ENCODE measurements at regions not wholly inside any gene's neighbourhood (a gene's known extent, or its start where the extent isn't known, plus 50 kb on each side); places are given as distances from the start of the nearest gene placed in this dataset.

DNA sequence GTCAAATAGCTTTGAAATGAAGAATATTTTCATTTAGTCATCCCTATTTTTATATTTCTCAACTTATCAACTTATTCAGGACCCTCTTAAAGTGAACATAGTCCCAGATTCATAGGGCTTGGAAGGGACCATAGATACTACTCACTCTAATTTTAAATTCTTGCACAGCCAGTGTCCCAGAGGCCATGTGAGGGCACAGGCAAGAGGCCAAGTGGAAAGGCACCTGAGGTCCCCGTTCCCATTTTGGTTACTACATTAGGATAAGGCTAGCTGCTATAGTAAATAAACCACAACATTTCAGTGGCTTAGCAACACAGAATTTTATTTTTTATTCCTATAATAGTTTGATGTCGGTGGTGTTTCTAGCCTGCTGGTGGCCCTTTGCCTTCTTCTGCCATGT, 227.8 kb downstream of the SPTSSA start:
- Histone ChIP-seq H3K27me3 (no peaks in the 10 kb centered on the region), H3K4me2 (no peak overlapping the region), H3K36me3 (no peaks in the 10 kb centered on the region), H3K27ac (no peak overlapping the region), H3K9ac (no peak overlapping the region), H3K4me3 (no peak overlapping the region), H3K4me1 (no peaks in the 10 kb centered on the region), H4K20me1 (no peaks in the 10 kb centered on the region), H3K9me3 (replicated peaks in 1 of 11) (no peaks in the 10 kb centered on the region)
- TF ChIP-seq Cebpa-rat (IDR thresholded peaks at IDR 0.05): no peak

- Histone ChIP-seq H4K20me1 (no peaks in the 10 kb centered on the region), H3K4me3 (no peak overlapping the region), H3K9me3 (replicated peaks in 1 of 11) (no peaks in the 10 kb centered on the region), H3K27me3 (no peaks in the 10 kb centered on the region; a peak in 1 of 22 replicates), H3K4me1 (no peaks in the 10 kb centered on the region), H3K27ac (no peak overlapping the region), H3K4me2 (no peak overlapping the region), H3K9ac (no peak overlapping the region), H3K36me3 (no peaks in the 10 kb centered on the region)
- TF ChIP-seq Cebpa-rat (IDR thresholded peaks at IDR 0.05): no peak
Observed at GRCh38 chr14:34233619-34234018, 228.4 kb downstream of the SPTSSA start.

DNA sequence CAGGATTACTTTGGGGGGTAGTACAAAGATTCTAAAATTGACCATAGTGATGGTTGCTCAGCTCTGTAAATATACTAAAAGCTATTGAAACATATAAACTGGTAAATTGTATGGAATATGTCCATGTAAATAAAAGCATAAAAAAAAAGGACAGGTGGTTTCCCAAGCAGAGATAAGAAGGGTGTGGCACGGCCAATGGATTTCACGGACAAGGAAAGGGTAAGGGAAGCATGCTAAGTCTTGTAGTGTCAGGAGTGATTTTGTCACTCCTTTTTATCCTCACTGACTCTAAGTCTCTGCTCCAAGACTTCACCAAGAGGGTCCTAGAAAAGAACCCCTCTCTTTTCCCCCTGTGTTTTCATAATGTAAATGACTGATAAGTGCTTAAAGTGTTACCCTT, 229.2 kb downstream of the SPTSSA start:
- no peak for TF ChIP-seq Cebpa-rat (IDR thresholded peaks at IDR 0.05)
- Histone ChIP-seq H3K4me3 (no peak overlapping the region), H3K4me1 (no peaks in the 10 kb centered on the region), H3K9ac (no peak overlapping the region), H3K27ac (no peak overlapping the region), H3K4me2 (no peak overlapping the region), H3K27me3 (peaks cover 0 to 2% (median 0%) of the 10 kb centered on the region in 11 experiments; a peak in 2 of 22 replicates), H3K36me3 (no peaks in the 10 kb centered on the region), H4K20me1 (no peaks in the 10 kb centered on the region), H3K9me3 (replicated peaks in 1 of 11) (no peaks in the 10 kb centered on the region)

- Histone ChIP-seq H4K20me1 (no peaks in the 10 kb centered on the region), H3K4me1 (no peaks in the 10 kb centered on the region), H3K27ac (no peak overlapping the region), H3K27me3 (peaks cover 0 to 5% (median 0%) of the 10 kb centered on the region in 11 experiments; a peak in 2 of 22 replicates), H3K4me2 (no peak overlapping the region), H3K9me3 (replicated peaks in 1 of 11) (no peaks in the 10 kb centered on the region), H3K36me3 (no peaks in the 10 kb centered on the region), H3K4me3 (no peak overlapping the region), H3K9ac (no peak overlapping the region)
- no peak for TF ChIP-seq Cebpa-rat (IDR thresholded peaks at IDR 0.05)
Observed at GRCh38 chr14:34231626-34232025, 230.4 kb downstream of the SPTSSA start.

- H3K4me1 ChIP-seq: no peaks in the 10 kb centered on the region
- no peak overlapping the region for H3K4me3 ChIP-seq
- H3K9me3 ChIP-seq (replicated peaks in 1 of 11): no peaks in the 10 kb centered on the region
- no peak overlapping the region for H3K27ac ChIP-seq
- H3K9ac ChIP-seq: no peak overlapping the region
- H4K20me1 ChIP-seq: no peaks in the 10 kb centered on the region
- peaks cover 0 to 6% (median 0%) of the 10 kb centered on the region in 11 experiments; a peak in 3 of 22 replicates for H3K27me3 ChIP-seq
- TF ChIP-seq Cebpa-rat (IDR thresholded peaks at IDR 0.05): no peak
- no peak overlapping the region for H3K4me2 ChIP-seq
- H3K36me3 ChIP-seq: no peaks in the 10 kb centered on the region
Observed at GRCh38 chr14:34229140-34229539, 232.9 kb downstream of the SPTSSA start.

DNA sequence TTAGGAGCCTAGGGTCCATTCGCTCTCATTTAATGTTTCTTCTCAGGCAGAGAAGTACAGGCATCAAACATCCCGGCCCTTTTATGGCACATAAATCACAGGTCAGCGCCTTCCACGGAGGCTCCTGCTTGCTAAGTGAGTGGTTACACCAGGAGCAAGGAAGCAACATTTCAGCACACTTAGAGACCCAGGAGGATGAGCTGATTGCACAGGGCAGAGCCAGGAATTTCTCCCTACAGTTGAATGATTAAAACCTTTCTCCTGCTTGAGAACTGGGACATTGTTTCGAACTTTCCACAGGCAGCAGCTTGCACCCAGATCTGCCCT, 233.4 kb downstream of the SPTSSA start:
- no peak overlapping the region for H3K27ac ChIP-seq
- H3K4me1 ChIP-seq: no peaks in the 10 kb centered on the region
- H3K27me3 ChIP-seq: peaks cover 0 to 11% (median 0%) of the 10 kb centered on the region in 11 experiments; a peak in 3 of 22 replicates
- no peak overlapping the region for H3K9ac ChIP-seq
- no peaks in the 10 kb centered on the region for H4K20me1 ChIP-seq
- H3K4me2 ChIP-seq: no peak overlapping the region
- no peaks in the 10 kb centered on the region for H3K36me3 ChIP-seq
- no peaks in the 10 kb centered on the region for H3K9me3 ChIP-seq (replicated peaks in 1 of 11)
- H3K4me3 ChIP-seq: no peak overlapping the region
- no peak for TF ChIP-seq Cebpa-rat (IDR thresholded peaks at IDR 0.05)

GRCh38 chr14:34227834-34228649, 234.0 kb downstream of the SPTSSA start:
- Histone ChIP-seq H3K27me3 (peaks cover 0 to 17% (median 0%) of the 10 kb centered on the region in 11 experiments; a peak in 4 of 22 replicates), H3K36me3 (no peaks in the 10 kb centered on the region), H3K27ac (no peak overlapping the region), H4K20me1 (no peaks in the 10 kb centered on the region), H3K4me1 (no peaks in the 10 kb centered on the region), H3K4me3 (no peak overlapping the region), H3K4me2 (no peak overlapping the region), H3K9me3 (replicated peaks in 1 of 11) (no peaks in the 10 kb centered on the region), H3K9ac (no peak overlapping the region)
- TF ChIP-seq Cebpa-rat (IDR thresholded peaks at IDR 0.05): no peak

GRCh38 chr14:34224221-34224620, 237.8 kb downstream of the SPTSSA start:
- H3K4me2 ChIP-seq: no peak overlapping the region
- no peaks in the 10 kb centered on the region for H3K36me3 ChIP-seq
- H3K4me3 ChIP-seq: no peak overlapping the region
- no peaks in the 10 kb centered on the region for H4K20me1 ChIP-seq
- TF ChIP-seq Cebpa-rat (IDR thresholded peaks at IDR 0.05): no peak
- no peak overlapping the region for H3K27ac ChIP-seq
- H3K9ac ChIP-seq: no peak overlapping the region
- H3K9me3 ChIP-seq (replicated peaks in 1 of 11): no peaks in the 10 kb centered on the region
- H3K27me3 ChIP-seq: peaks cover 0 to 34% (median 0%) of the 10 kb centered on the region in 11 experiments; a peak in 4 of 22 replicates
- no peaks in the 10 kb centered on the region for H3K4me1 ChIP-seq

DNA sequence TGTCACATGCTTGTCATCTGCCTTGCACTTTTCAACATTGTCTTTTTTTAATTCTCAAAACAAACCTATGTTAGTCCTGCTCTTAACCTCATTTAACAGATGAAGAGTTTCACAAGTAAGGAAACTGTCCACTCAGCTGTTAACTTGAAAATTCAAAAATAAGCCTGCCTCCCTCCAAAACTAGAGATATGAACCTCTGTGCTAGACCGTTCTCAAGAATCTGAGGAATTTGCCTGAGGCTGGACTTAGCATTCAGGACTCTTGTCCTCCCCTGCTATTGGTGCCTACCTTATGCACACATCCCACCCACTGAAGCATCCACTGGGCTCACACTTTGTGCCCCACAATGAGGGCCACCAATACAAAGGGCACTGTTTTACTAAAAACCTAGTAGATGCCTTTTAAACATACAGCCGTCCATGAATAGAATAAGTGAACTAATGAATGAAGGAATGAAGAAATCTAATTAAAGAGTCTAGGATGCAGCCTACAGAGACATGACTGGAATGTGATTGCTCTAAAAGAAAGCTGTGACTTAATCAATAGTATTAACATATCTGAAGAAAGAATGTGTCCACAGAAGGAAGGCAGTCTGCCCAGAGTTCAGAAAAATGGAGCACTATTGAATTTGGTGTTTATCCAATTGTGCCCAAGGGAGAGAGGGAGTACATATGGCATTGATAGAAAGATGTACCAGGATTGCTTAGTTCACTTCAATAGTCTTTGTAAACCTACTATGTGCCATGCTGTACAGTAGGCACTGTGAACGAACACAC, 238.5 kb downstream of the SPTSSA start:
- Histone ChIP-seq H3K27ac (no peak overlapping the region), H3K4me2 (no peak overlapping the region)

More for the DNA sequence above, 238.5 kb downstream of the SPTSSA start:
- Histone ChIP-seq H3K4me1 (no peaks in the 10 kb centered on the region), H3K9me3 (replicated peaks in 1 of 11) (no peaks in the 10 kb centered on the region), H3K9ac (no peak overlapping the region), H3K4me3 (no peak overlapping the region), H4K20me1 (no peaks in the 10 kb centered on the region), H3K27me3 (peaks cover 0 to 37% (median 0%) of the 10 kb centered on the region in 11 experiments; a peak in 4 of 22 replicates), H3K36me3 (no peaks in the 10 kb centered on the region)
- no peak for TF ChIP-seq Cebpa-rat (IDR thresholded peaks at IDR 0.05)

All from BLaER1 treated with 17β-estradiol and CSF1 and Interleukin-3, amounts not matched to agents 10 nM and 100 nM (cell line).